GM18870 (cell line): ENCODE measurements at regions not wholly inside any gene's neighbourhood (a gene's known extent, or its start where the extent isn't known, plus 50 kb on each side); places are given as distances from the start of the nearest gene placed in this dataset.

ENCODE experiments used
- ATAC-seq: cut with Tn5 transposase; IDR thresholded peaks from one replicate; pipeline ENCODE4 v1.9.1; 2021; ENCODE audit warnings: moderate library complexity; ENCODE audit not compliant: unreplicated experiment

DNA sequence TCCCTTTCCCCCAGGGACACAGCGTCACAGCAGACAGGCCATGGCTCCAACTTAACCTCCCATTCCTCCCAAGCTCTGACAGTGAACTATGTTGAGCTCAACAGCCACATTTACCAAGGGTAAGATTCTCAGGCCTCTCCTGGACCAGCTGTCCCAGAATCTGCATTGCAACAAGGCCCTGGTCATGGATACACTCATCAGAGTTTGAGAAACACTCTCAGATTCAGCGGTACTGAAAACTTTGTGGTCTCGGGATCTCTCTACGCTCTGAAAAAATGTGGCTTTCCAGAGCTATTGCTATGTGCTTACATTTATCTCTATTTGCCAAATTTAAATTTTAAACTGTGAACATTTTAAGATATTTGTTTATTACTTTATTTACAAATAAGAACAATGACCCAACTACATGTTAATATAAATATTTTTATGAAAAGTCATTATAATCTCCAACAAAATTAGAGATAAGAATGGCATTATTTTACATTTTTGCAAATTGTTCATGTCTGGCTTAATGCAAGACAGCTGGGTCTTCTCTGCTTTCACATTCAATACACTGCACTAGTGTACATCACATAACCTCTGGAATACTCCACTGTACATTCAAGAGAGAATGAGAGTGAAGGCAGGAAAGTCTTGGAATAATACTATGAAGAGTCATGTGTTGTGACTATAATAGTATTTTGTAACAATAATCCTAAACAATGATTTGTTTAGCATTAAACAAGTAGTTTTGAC is 190.9 kb upstream of the PITRM1 start:
- no peak for ATAC-seq

DNA sequence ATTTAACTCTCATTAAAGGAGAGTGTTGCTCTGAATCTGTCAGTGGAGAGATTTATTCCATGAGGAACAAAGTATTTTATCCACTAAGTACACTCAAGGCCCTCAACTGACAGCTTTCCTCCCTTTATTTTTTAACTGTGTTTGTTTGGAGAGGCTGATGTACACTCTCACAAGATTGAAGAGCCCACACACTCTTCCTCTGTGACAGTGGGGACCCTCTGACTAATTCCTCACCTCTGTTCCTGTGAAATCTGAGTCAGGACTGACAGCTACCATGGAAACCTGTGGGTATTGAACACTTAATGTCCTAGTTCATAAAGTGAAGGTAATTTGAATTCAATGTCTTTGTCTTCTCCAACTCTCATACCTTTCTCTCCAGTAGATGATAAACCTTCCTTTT is 189.8 kb upstream of the PITRM1 start:
- ATAC-seq: no peak

DNA sequence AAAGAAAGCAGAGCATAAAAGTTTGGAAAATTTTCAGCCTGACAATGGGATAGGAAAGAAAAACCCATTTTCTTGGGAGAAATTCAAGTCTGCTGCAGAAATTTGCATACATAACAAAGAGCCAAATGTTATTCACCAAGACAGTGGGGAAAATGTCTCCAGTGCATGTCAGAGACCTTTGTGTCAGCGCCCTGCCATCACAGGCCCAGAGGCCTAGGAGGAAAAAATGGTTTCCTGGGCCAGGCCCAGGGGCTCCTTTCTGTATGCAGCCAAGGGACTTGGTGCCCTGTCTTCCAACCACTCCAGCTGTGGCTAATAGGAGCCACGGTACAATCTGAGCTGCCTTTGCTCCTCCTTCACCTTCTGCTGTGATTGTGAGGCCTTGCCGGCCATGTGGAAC is 189.1 kb upstream of the PITRM1 start:
- no peak for ATAC-seq

DNA sequence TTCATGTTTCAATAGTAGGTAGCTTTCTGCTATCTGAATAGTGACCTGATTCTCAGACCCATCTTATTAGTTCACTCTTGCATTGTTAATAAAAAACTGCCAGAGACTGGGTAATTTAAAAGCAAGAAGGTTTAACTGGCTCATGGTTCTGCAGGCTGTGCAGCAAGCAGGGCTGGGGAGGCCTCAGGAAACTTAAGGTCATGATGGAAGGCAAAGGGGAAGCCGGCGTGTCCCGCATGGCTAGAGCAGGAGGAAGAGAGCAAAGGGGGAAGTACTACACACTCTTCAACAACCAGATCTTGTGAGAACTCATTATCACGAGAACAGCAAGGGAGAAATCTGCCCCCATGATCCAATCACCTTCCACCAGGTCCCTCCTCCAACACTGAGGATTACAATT is 185.2 kb upstream of the PITRM1 start:
- no peak for ATAC-seq

DNA sequence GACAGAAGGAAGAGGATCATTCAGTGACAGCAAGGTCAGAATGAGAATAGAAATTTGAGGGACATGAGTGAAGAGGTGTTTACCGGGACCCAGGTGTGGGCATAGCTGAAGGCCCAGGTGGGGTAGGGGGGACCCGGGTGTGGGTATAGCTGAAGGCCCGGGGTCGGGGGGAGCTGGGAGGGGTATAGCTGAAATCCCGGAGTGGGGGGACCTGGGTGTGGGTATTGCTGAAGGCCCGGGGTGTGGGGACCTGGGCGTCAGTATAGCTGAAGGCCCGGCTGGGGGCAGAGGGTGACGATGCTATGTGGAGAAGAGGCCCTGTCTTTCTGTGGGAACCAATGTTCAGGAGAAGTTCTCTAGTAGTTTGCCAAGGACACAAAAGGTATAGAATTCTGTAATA is 183.0 kb upstream of the PITRM1 start:
- ATAC-seq: no peak

DNA sequence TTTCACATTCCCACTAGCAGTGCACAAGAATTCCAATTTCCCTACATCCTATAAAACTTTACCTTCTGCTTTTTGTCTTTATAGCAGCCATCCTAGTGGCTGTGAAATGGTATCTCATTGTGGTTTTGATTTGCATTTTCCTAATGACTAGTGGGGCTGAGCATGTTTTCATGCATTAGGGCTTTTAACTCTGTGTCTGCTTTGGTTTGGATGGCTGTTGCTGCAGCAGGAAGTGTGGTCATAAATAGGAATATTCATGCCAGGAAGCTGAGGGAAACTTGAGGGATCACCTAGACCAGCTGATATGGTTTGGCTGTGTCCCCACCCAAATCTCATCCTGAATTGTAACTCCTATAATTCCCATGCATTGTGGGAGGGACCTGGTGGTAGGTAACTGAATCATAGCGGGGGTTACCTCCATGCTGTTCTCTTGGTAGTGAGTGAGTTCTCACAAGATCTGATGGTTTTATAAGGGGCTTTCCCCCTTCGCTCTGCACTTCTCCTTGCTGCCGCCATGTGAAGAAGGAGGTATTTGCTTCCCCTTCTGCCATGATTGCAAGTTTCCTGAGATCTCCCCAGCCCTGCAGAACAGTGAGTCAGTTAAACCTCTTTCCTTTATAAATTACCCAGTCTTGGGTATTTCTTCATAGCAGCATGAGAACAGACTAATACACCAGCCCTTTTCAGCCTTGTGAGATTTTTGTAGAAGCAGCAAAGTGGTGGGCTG is 181.8 kb upstream of the PITRM1 start:
- no peak for ATAC-seq

DNA sequence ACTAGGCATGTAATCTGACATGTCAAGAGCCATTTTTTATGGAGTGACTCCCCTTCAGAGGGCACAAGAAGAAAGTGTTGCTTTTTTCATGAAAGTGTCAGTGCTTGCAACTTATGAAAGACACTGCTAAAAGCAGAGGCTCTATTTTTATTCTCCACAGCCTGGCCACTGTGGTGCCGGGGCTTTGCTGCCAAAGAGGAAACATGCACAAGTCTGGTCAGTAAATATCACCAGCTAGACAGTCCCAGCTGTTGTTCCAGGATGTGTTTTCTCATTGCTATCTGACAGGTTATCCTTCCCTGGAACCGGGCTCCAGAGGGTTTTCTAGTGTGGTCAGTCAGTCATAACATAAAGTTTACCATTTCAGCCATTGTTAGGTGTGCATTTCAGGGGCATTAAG is 180.7 kb upstream of the PITRM1 start:
- no peak for ATAC-seq

DNA sequence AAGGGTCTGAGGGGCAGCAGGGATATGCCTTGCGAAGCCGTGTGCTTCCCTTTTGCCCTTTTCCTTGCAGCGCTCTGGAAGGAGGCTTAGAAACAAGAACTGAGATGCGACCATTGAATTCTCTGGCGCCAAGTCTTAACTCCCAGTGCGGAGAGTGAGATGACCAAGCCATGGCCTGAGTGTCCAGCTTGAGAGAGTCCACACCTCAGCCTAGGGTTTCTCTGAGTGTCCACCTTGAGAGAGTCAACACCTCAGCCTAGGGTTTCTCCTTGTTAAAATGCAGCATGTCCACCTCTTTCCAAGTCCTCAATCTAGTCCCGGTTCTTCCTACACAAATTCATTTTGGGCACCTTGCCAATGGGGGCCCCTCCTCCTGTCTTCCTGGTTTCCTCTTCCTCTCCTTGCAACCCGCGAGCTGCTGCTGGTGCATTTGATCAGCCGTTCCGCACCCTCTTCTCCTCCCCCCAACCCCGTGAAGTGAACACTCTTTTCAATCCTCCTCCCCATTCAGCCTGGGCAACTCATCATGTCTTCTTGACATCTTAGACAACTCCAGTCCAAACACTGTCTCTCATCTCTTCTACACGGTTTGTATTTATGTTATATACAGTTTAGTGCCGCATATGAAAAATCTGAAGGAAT is 178.2 kb upstream of the PITRM1 start:
- ATAC-seq: no peak

DNA sequence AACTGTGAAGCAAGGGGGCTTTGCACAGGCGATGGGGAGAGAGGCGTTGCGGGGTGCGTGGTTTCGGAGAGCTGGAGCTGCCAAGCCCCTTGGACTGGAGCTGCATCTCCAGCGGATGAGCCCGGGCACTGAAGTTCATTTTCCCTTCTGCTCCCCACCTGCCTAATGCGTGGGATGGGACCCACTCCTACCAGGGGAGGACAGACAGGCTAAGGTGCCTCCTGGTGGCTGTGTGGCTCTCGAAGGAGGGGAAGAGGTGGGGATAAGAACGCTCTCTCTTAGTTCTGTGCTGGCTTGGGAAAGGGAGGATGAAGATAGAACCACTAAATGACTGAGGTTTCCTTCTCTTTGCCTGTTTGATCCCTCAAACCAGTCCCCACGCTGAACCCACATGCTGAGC is 177.6 kb upstream of the PITRM1 start:
- no peak for ATAC-seq

DNA sequence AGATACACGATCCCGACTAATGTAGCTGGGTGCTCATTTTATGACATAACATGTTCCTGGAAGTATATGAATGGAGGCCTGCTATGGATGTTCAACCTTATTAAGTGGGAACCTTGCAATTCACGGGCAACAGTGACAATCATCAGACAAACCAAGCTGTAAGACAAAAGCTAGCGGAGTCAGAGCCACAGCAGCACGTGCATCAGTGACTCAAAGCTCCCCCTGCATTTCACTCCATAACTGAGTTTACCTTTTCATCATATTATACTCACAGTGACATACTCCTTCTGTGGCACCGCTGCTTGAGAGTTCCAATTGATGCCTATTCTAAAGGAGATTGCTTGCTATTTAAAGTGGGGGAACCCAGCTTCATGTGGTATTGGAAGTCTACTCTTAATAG is 176.0 kb upstream of the PITRM1 start:
- ATAC-seq: no peak

DNA sequence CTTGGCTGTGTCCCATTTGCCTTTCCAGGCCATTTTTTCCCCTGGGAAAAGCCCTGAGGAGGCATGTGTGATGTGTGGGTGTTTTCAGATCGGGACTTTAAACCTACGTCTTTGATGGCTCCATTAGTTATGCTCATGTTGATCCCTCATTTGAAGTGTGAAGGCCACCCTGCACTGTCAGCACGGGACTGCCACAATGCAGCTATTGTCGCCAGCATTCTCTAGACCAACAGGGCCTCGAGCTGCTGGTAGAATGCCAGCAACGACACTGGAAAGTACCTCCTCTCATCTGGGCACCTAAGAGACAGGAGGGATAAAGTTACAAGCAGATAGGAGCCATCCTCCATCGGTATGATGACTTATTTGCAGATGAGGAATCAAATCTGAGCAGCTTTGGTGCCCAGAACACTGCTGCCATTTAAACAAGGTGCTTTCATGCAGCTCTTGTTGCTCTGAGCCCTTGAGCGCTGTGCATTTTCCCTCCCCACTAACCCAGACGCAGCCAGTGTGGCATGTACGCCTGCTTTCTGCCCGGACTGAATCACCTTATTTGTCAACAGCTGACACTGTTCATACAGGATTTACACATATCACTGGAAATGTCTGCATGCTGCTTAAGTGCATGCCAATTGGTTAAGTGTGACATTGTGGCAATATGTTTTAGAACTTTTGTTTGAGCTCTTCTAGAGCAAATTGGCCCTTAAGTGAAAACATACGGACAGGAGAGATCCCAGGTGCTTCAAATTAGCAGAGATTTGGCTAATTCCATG is 175.0 kb upstream of the PITRM1 start:
- ATAC-seq: no peak

DNA sequence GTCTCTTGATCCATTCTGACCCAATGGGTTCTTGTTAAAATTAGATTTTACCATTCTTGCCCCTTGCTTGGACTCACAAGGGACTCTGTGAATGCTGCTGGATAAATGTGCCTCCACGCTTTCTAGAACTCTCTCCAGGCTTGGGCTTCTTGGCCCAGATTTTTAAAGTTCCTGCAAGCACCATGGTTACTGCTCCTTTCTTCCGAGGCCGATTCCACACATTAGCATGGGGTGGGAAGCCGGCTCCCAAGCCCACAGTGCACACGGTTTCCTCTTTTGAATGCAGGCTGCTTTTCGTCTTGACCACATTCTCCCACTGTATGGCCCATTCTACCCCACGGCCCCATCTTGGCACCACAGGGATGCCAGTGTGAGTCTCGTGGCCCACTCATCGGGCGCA is 174.3 kb upstream of the PITRM1 start:
- ATAC-seq: no peak

DNA sequence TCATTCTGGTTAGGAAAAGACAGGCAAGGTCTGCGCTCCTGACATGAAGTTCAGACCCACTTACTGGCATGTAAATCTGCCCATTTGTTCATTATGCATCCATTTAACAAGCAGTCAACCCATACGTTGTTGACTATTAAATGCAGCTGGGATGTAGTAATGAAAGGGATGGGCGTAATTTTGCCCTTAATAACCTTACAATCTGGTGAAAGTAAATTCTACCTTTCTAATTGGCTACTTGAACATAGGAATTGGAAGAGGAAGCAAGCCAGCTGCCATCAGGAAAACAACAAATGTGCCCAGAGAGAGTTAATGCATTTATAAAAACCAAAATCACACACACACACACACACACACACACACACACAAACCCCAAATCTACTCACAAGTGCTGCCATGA is 170.2 kb upstream of the PITRM1 start:
- no peak for ATAC-seq

DNA sequence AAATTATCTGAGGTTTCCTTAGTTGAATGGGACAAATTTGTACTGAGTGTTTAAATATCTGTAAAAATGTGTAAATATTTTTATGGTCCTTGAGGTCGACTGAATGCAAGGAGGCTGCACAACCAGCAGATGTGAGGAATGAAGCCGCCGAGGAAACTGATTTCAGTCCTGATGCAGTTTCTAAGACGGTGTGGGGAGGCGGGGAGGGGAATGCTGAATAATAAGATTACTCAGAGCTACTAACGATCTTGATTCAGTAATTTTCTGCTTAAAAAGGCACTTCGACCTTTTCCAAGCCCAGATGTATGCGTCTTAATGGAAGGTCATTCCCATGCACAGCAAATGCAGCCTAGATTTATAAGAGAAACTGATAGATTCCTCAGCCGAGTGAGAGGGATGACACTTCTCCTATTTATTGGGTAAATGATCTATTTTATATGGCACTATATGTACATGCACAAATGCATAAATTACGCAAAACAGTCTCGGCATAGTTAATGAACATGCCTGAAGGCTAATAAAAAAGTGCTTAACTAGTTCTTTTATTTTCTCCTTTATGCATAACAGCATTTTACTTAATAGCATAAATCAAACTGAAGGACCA is 167.6 kb upstream of the PITRM1 start:
- no peak for ATAC-seq

DNA sequence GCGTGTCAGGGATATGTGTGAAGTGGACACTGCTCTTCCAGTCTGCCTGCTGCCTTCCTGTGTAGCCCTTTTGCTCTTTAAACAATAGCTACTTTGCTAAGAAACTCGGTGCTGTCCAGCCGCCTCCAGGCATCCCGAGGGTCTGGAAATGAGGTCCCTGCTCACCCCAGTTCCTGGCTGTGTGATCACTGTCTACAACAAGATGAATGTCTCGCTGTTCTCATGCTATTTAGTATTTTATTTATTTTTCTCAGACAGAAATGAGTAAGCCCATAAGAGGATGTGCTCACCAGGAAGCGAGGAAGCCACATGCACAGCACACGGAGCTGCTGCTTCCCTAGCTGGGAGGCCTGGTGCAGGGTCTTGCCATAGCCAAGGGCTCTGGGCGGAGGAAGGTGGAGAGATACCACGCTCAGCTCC is 167.0 kb upstream of the PITRM1 start:
- ATAC-seq: no peak

DNA sequence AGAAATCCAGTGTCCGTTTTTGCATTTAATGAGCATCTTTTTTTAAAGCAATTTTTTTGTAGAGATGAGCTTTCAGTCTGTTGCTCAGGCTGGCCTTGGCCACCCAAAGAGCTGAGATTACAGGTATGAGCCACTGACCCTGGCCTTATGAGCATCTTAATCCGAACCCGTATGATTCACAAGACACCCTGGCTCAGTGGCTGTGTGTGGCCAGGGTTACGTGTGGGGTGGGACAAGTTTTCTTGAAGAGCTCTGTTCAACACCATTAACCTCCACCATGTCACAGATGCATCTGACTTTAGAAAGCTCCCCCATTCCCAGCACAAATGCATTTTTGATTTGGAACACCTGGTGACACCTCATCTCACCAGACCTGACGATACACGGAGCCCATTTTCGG is 166.5 kb upstream of the PITRM1 start:
- no peak for ATAC-seq

DNA sequence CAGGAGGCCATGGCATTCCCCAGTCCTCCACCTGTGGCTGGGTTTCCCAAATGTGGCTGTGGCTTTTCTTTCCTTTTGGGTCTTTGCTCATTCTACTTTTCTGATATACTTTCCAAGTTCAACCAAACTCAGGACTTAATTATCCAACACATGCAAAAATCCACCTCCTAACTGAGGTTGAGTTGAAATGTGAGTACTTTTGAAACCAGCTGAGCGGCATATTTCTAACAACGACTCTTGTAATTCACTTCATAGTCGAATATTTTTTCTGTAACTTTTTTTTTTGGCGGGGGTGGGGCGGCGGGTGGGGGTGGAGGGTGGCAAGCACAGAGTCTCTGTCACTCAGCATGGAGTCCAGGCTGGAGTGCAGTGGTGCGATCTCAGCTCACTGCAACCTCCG is 165.2 kb upstream of the PITRM1 start:
- ATAC-seq: no peak

DNA sequence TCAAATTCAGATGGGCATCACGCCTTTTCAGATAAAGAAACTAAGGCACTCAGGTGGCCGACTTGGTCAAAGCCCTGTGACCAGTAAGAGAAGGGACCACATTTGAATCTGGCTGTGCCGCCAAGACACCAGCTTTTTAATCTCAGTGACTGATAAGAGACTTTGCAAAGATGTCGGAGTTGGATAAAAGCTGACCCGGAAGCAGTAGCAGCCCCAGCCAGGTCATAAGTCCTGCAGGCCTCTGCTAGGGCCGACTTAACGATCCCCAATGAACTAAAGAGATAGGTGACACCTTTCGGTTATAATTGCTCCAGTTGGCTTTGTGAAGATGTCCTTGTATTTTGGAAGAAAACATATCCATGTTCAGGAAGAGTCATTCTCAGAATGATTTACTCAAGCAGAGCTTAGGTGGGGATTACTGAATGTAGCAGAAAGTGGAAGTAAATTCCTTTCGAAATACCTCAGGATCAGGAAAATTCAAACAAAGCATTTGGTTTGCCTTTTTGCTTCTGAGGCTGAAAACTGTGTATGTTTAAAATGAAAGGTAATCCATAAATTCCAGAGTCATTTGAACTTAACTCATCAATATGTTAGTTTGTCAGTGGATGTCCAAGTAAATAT is 164.2 kb upstream of the PITRM1 start:
- no peak for ATAC-seq

DNA sequence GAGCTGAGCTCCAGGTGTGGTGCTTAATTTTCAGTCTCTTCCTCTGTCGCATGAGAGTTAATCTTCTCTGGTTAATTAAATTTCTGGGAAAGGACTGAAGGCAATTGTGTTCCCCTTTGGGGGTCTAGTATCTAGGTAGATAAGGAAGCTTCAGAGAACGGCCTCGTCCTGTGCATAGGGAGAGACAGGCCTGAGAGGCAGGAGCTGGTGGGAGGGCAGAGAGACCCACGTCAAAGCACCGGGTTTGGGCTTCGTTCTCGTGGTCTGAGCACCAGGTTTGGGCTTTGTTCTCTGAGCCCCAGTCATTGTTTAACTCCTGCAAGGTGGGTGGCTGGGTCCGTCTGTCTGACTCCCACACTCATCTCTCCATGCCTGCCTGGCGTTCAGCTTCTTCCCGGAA is 160.8 kb upstream of the PITRM1 start:
- ATAC-seq: no peak

DNA sequence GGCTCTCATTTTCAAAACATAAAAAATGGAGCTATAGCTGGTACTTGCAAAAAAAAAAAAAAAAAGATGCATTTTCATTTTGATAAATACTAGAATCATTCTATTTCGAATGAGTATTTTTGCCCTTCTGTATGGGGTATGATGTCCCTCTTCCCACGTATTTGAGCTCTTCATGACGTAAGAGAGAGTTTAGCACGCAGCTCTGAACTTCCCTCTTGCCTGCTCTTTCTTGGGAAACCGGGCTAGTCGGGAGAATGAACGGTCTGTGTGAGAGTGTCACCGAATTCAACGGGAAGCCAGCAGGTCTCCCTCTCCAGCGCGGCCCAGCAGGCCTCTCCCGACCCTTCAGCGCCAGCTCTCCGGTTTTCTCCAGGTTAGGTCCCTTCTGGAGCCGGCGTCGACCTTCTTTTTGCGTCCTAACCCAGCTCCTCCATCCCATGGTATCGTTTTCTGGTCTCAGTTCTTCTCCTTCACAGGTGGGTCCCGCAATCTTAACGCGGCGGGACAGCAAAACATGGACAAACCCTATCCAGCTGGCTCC is 159.2 kb upstream of the PITRM1 start:
- no peak for ATAC-seq
